ENCODE measurements at regions not wholly inside any gene's neighbourhood (a gene's known extent, or its start where the extent isn't known, plus 50 kb on each side); places are given as distances from the start of the nearest gene placed in this dataset.

DNA sequence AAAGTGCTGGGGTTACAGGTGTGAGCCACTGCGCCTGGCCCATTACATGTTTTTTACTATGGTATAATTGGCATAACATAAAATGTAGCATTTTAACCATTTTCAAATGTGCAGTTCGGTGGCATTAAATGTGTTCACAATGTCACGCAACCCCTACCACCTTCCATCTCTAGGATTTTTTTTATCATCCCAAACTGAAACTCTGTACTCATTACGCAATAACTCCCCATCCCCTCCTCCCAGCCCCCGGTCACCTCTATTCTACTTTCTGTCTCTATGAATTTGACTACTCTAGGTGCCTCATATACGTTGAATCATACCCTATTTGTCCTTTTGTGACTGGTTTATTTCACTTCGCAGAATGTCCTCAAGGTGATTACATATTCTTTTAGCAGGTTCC, 233.1 kb upstream of the ARID1B start:
- TF ChIP-seq, protein P1, sequence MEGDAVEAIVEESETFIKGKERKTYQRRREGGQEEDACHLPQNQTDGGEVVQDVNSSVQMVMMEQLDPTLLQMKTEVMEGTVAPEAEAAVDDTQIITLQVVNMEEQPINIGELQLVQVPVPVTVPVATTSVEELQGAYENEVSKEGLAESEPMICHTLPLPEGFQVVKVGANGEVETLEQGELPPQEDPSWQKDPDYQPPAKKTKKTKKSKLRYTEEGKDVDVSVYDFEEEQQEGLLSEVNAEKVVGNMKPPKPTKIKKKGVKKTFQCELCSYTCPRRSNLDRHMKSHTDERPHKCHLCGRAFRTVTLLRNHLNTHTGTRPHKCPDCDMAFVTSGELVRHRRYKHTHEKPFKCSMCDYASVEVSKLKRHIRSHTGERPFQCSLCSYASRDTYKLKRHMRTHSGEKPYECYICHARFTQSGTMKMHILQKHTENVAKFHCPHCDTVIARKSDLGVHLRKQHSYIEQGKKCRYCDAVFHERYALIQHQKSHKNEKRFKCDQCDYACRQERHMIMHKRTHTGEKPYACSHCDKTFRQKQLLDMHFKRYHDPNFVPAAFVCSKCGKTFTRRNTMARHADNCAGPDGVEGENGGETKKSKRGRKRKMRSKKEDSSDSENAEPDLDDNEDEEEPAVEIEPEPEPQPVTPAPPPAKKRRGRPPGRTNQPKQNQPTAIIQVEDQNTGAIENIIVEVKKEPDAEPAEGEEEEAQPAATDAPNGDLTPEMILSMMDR (IDR thresholded peaks at IDR 0.05; ENCODE audit: low read length, missing control alignments): no peak
- H3K4me3 ChIP-seq (replicated peaks; ENCODE audit: low read depth, low read length): no peak overlapping the region
- no peak for DNase-seq (ENCODE audit: low read depth)

DNA sequence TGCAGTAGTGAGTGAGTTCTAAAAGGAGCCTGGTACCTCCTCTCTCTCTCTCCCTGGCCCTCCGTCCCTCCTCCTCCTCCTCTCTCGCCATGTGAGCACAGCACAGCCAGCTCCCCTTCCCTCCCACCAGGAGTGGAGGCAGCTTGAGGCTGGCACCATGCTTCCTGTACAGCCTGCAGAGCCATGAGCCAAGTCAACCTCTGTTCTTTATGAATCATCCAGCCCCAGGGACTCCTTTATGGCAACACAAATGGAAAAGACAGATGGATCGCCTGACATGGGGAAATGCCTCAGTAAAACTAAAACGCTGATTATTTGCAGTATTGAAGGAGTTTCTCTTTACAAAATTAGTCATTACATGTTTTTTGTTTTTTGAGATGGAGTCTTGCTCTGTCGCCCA, 233.7 kb upstream of the ARID1B start:
- no peak overlapping the region for H3K4me3 ChIP-seq (replicated peaks; ENCODE audit: low read depth, low read length)
- TF ChIP-seq, protein P1 (IDR thresholded peaks at IDR 0.05; ENCODE audit: low read length, missing control alignments): no peak
- DNase-seq (ENCODE audit: low read depth): no peak

DNA sequence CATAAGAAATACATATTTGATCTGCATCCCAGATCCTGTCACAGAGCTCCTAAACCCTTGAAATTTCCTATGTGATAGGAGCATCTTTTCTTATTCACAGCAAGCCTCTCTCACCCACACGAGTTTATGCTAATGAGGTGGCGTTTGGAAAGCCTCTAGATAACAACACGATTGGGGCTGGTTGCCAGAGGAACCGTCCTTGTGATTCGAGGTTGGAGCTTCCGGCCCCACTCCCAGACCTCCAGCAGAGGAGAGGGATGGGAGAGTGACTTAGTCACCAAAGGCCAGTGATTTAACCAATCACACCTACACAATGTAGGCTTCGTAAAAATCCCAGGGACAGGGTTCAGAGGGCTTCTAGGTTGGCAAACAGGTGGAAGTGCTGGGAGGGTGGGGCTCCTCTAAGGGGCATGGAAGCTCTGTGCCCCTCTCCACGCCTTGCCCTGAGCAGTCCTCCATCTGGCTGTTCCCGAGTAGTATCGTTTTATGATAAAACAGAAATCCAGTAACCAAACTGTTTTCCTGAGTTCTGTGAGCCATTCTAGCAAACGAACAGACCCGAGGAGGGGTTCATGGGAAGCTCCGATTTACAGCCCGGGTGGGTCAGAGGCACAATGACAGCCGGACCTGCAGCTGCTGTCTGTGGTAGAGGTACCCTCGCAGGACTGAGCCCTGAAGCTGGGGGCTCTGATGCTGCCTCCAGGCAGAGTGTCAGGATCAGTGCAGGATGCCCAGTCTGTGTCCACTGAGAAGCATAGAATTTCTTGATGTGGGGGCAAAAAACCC, 238.1 kb upstream of the ARID1B start:
- TF ChIP-seq, protein P1 (IDR thresholded peaks at IDR 0.05; ENCODE audit: low read length, missing control alignments): no peak
- no peak for DNase-seq (ENCODE audit: low read depth)

DNA sequence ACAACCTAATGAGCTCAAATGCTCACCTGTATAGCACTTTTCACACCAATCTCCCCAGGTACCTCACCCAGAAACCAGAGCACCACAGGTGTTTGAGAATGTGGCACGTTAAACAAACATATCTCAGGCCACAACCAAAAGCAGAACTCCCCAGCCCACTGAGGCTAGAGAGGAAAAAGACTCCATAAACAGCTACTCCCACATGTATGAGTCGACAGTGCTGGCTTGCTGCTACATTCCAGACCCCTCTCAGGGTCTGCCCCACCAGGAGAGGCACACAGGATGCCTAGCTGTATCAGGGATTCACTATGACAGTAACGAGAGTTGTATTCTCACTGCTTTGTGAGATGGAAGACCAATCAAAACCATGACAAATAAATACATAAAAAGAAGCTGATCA, 242.6 kb upstream of the ARID1B start:
- DNase-seq (ENCODE audit: low read depth): no peak
- TF ChIP-seq, protein P1 (IDR thresholded peaks at IDR 0.05; ENCODE audit: low read length, missing control alignments): no peak
- no peak overlapping the region for H3K4me3 ChIP-seq (replicated peaks; ENCODE audit: low read depth, low read length)

More for the DNA sequence above, 238.1 kb upstream of the ARID1B start:
- H3K4me3 ChIP-seq (replicated peaks; ENCODE audit: low read depth, low read length): no peak overlapping the region

DNA sequence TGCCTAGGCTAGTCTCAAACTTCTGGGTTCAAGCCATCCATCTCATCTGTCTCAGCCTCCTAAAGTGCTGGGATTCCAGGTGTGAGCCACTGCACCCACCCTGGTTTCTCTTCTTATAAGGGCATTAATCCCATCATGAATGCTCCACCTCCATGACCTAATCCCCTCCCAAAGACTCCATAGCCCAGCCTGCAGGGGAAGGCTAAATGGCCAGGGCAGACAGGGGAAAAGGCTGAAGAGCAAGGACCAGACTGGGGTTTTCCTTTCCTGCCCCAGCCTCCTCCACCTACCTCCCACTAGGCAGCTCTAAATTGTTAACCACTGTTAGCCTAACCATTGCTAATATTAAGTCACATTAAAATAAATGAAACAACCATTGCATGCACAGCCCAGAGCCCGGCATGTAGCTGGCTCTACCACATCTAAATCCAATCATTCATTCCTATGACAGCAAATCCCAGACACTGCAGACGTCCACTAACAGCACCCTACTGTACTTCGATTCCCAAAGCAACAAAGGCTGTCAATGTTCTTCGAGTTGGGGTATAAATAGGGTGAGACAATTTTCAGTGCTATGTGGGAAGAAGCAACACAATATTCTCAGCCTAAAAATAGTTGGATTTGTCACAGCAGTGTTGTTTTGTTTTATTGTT, 243.2 kb upstream of the ARID1B start:
- DNase-seq (ENCODE audit: low read depth): no peak
- H3K4me3 ChIP-seq (replicated peaks; ENCODE audit: low read depth, low read length): no peak overlapping the region
- TF ChIP-seq, protein P1 (IDR thresholded peaks at IDR 0.05; ENCODE audit: low read length, missing control alignments): no peak

DNA sequence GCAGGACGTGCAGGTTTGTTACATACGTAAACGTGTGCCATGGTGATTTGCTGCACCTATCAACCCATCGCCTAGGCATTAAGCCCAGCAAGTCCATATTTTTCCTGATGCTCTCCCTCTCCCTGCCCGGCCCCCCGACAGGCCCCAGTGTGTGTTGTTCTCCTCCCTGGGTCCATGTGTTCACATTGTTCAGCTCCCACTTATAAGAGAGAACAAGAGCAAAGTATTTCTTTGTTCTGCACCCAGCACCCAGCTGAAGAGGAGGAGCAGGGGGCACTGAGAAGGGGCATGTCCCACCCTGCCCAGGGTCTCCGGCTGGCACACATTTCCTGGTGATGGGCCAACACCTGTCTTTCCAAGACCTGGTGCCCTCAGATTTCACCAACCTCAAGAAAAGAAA, 251.1 kb upstream of the ARID1B start:
- TF ChIP-seq, protein P1 (IDR thresholded peaks at IDR 0.05; ENCODE audit: low read length, missing control alignments): no peak
- H3K4me3 ChIP-seq (replicated peaks; ENCODE audit: low read depth, low read length): no peak overlapping the region
- DNase-seq (ENCODE audit: low read depth): no peak
